NCI-H2107 treated with DMSO at 0.1 percent for 48 hours (cell line): ENCODE measurements at regions not wholly inside any gene's neighbourhood (a gene's known extent, or its start where the extent isn't known, plus 50 kb on each side); places are given as distances from the start of the nearest gene placed in this dataset.
"Not testable (repeated sequence)": the region's sequence is repeated elsewhere in the genome, so short reads cannot be mapped to it uniquely, and the experiment has no call there.

ENCODE experiments used
- DNase-seq: peaks from one replicate; lab custom pipeline; 2025; ENCODE audit not compliant: unreplicated experiment; lab: John Stamatoyannopoulos, UW

GRCh38 chr4:3636020-3636419 is 103.8 kb upstream of the LRPAP1 start:
- DNase-seq: not testable (repeated sequence)

DNA sequence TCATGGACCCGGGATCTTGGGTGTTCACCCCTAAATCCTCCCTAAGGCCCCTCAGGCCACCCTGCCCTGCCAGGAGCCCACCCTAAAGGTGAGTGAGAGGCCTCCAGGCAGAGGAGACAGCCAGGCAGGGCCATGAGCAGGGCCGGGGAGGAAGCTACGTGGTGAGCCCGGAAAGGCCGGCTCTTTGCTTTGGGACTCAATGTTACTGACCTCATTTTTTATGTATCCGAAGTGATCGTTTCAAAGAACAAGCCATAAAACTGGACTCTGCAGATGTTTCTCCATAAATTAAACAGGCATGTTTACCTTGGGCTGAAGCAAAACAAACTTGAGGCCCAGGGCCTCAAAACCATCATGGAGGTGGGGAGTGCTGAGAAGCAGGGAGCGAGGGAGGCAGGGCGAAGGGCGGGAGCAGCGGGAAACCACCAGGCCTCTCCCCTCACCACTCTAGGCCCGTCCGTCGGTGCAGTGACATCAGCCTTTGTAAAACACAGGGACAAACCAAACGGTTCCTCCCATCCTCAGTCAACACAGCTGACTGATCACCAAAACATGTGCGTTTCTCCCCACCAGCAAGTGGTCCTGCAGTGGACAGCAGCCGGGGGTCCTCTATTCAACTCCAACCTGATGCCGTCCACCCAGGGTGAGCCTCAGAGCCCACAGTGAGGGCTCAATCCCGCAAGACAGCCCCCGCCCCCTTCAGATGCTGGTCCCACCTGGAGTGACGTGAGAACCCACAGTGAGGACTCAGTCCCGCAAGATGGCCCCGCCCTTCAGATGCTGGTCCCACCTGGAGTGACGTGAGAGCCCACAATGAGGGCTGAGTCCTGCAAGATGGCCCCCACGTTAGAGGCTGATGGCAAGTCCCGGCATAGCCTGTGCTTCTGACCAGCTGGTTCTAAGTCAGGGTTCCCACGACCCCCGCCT is 102.9 kb upstream of the LRPAP1 start:
- DNase-seq: no peak

- no peak for DNase-seq
These were observed 102.1 kb upstream of the LRPAP1 start for GRCh38 chr4:3634281-3634857.

DNA sequence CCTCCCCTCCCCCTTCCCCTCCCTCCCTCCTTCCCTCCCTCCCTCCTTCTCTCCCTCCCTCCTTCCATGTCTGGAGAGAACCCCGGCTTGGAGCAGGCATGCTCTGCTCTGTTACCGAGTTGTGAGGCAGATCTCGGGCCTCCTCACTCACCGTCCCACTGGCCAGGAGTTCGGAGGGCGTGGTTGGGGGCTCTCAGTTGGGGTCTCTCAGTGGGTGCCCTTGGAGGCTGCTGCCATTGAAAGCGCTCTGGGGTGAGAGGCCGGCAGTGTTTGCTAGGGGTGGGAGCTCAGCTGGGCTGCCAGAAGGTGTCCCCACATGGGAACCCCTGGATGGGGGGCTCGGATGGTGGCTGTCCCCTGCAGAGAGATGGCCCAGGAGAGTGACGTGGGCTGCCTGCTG is 101.1 kb upstream of the LRPAP1 start:
- not testable (repeated sequence) for DNase-seq

DNA sequence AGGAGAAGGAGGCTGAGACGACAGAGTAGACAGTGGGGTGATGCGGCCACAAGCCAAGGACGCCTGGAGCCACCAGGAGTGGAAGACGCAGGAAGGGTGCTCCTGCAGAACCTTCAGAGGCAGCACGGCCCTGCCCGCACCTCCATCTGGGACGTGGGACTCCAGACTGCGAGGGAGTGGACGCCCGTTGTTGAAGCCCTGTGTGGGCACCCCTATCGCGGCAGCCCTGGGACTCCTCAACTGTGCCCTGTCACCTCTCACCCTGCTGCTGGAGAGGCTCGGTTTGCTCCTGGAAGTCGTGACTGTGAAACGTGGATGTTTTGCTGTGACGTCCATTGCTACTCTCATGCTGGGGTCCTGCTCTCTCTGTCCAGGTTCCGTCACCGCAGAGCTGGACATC is 100.6 kb upstream of the LRPAP1 start:
- DNase-seq: not testable (repeated sequence)

DNA sequence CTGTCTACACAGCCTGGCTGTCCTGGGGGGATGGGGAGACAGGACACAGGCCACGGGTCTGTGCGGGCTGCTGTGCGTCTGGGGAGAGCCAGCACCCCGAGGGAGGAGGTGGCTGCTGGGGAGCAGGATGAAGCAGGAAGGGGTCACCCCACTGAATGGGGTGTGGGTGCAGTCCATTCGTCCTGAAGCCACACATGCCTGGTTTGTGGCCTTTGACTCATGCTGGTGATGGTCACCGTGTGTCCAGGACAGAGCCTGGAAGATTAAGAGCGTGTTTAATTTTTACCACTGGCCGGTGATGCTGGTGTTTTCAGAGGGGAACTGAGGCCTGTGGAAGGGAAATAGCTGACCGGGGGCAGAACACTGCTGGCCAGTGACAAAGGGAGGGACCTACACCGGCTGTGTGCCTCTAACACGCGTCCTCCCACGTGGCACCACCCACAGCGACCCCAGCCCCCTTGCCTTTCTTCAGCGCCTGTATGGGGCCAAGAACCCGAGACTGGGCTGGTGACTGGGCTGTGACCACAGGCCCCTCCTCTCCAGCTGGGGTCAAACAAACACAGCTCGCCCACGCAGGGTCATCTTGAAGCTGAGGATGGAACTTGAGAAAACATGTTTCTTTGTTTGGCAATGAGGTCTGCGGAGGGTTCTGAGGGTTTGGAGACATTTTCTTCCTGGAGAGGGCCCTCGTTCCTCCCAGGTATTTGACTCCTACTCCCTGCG is 99.5 kb upstream of the LRPAP1 start:
- DNase-seq: not testable (repeated sequence)

- DNase-seq: no peak
These were observed 98.6 kb upstream of the LRPAP1 start for GRCh38 chr4:3630598-3631543.

DNA sequence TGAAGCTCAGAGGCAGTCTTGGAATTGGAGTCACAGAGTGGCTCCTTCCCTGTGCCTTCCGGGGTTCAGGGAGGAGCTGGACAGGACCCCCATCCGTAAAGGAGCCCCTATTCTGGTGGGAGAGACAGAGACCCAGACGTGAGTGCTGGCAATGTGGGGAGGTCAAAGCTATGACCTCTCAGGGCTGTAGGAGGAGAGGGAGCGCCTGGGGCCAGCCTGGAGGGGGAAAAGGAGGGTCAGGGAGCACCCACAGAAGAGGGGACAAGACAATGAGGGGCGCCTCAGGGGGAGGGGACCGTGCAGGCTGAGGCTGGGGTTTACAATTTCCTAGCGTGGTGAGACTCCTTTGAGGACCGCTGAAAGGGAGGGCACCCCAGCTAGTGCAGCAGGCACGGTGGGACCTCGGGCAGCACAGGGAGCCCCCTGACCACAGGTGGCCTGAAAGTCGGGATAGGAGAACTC is 97.9 kb upstream of the LRPAP1 start:
- DNase-seq: no peak

GRCh38 chr4:3629665-3630064 is 97.4 kb upstream of the LRPAP1 start:
- no peak for DNase-seq

- not testable (repeated sequence) for DNase-seq
These were observed 97.0 kb upstream of the LRPAP1 start for GRCh38 chr4:3629176-3629575.

DNA sequence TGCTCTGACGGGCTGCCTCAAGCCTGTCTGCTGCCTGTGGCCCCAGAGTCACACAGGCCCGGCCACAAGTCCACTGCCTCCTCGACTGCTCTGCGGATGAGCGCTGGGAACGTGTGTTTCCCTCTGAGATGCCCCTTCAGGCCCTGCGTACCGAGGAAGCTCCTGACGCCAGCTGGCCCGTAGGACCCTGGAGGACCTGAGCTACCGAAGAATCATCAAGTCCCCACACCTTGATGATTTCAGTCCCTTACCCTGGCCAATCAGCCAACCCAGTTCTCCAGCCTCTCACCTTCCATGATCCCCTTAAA is 96.6 kb upstream of the LRPAP1 start:
- DNase-seq: no peak

- not testable (repeated sequence) for DNase-seq
These were observed 96.0 kb upstream of the LRPAP1 start for GRCh38 chr4:3627967-3628867.

DNA sequence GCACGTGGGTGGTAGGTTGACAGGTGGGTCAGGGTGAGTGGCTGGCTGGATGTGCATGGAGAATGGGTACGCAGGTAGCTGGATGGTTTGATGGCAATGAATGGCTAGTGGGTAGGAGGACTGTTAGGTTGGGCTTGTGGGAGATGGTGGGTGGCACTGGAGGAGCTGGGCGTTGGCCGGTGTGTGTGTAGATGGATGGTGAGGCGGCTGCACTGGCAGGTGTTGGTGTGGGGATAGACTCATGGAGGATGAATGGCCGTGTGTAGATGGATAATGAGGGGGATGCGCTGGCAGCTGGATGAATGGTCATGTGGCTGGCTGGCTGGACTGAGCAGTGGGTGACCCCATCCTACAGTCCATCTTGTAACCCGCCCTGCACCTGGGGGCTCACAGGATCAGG is 95.2 kb upstream of the LRPAP1 start:
- not testable (repeated sequence) for DNase-seq

DNA sequence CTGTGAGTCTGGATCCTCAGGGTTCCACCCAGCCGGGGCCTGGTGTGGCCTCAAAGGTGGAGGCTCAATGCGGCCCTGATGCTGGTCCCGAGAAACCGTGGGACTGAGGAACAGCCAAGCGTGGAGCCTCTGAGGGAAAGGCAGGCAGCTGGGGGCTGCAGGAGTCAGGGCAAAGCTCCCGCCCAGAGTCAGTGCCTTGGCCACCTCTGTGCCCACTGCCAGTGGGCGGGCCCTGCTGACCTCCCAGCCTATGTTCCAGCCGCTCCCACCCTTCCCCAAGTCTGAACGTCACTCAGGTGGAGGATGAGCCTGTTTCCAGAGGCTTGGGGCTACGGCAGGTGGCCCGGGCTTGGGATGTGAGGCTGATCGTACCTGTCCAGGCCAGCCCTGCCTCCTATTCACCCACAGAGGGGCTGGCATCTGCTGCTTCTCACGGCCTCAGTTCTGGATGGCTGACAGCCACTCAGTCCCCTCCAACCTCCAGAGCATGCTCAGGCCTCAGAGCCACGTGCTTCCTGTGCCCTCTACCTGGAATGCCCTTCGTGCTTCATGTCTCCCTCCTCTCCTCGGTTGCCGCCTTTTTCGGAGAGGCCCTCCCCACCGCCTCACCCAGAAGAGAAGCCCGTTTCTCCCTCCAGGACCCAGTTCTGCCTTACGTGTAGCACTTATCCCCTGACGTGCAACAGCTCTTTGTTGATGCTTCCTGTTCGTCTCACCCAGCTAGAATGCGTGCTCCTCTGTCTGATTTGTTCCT is 94.1 kb upstream of the LRPAP1 start:
- not testable (repeated sequence) for DNase-seq

DNA sequence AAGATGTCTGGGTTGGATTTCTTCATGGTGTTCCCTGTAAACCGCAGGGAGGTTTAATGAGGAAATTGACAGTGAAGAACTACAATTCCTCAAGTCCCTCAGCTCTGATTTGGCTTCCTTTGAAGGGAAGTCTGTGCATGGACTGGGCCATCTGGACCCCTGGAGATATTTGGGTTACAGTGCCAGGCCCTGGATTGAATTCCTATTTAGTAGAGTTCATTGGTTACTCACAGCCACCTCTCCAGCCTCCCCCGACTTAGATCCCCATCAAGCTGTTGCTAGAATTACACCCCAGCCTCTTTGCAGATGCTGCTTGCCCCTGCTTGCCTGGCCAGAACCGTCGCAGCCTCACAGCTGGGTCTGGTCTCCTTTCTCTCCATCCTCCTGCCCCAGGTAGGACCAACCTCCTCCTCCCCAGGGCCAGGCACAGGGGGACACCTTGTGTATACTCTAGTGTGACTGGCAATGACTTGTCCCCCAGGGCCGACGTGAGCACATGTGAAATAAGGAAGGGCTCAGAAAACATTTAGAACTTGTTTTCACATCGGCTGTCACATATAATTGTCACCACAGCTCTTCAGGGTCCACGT is 93.2 kb upstream of the LRPAP1 start:
- DNase-seq: not testable (repeated sequence)

GRCh38 chr4:3623809-3624329 is 91.6 kb upstream of the LRPAP1 start:
- not testable (repeated sequence) for DNase-seq

- no peak for DNase-seq
These were observed 90.9 kb upstream of the LRPAP1 start for GRCh38 chr4:3623106-3623505.

DNA sequence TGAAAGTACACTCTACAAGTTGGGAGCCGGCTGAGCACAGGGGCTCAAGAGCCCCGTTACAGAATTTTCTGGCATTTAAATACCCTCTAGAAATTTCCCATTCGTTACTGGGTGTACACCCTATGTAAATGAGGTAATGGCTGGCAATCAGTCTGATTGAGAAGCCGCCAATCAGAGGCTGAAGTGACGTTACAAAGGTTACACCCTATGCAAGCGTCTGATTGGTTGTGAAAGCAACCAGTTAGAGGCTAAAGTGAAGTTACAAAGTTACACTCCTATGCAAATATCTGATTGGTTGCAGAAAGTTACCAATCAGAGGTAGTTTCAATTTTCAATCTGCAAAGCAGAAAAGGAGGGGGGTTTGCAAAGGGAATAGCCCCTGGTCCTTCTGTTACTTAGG is 88.1 kb upstream of the LRPAP1 start:
- not testable (repeated sequence) for DNase-seq
